ENCODE measurements at regions not wholly inside any gene's neighbourhood (a gene's known extent, or its start where the extent isn't known, plus 50 kb on each side); places are given as distances from the start of the nearest gene placed in this dataset.

- in situ Hi-C loops (cut with MboI): no loop called here
- intact Hi-C loops (cut with micrococcal nuclease): no loop called here
- ChIA-PET CTCF (ENCODE audit: low intra/inter-chr PET ratio) (no interaction called here), POLR2A (no interaction called here)
- DNase-seq (ENCODE audit: extremely low read depth in 1 of 4, low spot score in 3 of 4) (no peak), FAIRE-seq (no peak), ATAC-seq (no peak)
- no peak overlapping the region for H3K27ac ChIP-seq (ENCODE audit: extremely low read depth, low read depth, low read length)
- no peaks in the 10 kb centered on the region for H3K27me3 ChIP-seq (ENCODE audit: control insufficient read depth in 2 of 2, insufficient read depth in 2 of 2, low read length in 2 of 2)
- H3K9me1 ChIP-seq (ENCODE audit: control insufficient read depth, insufficient read depth, low read length): no peaks in the 10 kb centered on the region
- H3K4me1 ChIP-seq (replicated peaks in 1 of 2; ENCODE audit: control insufficient read depth in 2 of 2, insufficient read depth in 2 of 2, low read length in 2 of 2): no peaks in the 10 kb centered on the region
- TF ChIP-seq MLLT1 (IDR thresholded peaks at IDR 0.05): no peak
- peak; percentile 60 for TF ChIP-seq MAFG (tag; conservative IDR thresholded peaks at IDR 0.05)
- peak; percentile 79 for TF ChIP-seq C11orf30 (IDR thresholded peaks at IDR 0.05; ENCODE audit: low read depth)
- TF ChIP-seq ZNF316 (IDR thresholded peaks at IDR 0.05): peak; percentile 94
- no peak overlapping the region for H3K4me3 ChIP-seq
- no peaks in the 10 kb centered on the region for H3K9me3 ChIP-seq (replicated peaks; ENCODE audit: control insufficient read depth, insufficient read depth, low read depth, low read length)
- H4K20me1 ChIP-seq (replicated peaks; ENCODE audit: control insufficient read depth, insufficient read depth, low read length): no peaks in the 10 kb centered on the region
- H2AFZ ChIP-seq (ENCODE audit: low read depth, low read length): no peak overlapping the region
- WGBS (ENCODE audit: insufficient coverage, low coverage, missing lambda C conversion rate): 30% methylated on average over 1 of the region's 1 CpG
- H3K79me2 ChIP-seq (ENCODE audit: control insufficient read depth, insufficient read depth, low read length): no peaks in the 10 kb centered on the region
- BruUV-seq (replicated peaks): no TSS peak
- H3K36me3 ChIP-seq (ENCODE audit: control insufficient read depth, insufficient read depth, low read length): no peaks in the 10 kb centered on the region
- H3K9ac ChIP-seq (ENCODE audit: insufficient read depth in 1 of 2, low read depth in 2 of 2, low read length in 2 of 2): no peak overlapping the region
- no peak overlapping the region for H3K4me2 ChIP-seq (ENCODE audit: insufficient read depth, low read length)
These were observed 899.5 kb upstream of the ADGRB3 start for GRCh38 chr6:67735623-67736022.

- no peaks in the 10 kb centered on the region for H3K36me3 ChIP-seq (ENCODE audit: control insufficient read depth, insufficient read depth, low read length)
- ChIA-PET CTCF (ENCODE audit: low intra/inter-chr PET ratio) (no interaction called here), POLR2A (no interaction called here)
- no peak overlapping the region for H3K4me3 ChIP-seq
- H3K9ac ChIP-seq (ENCODE audit: insufficient read depth in 1 of 2, low read depth in 2 of 2, low read length in 2 of 2): no peak overlapping the region
- H2AFZ ChIP-seq (ENCODE audit: low read depth, low read length): no peak overlapping the region
- no peak for FAIRE-seq
- no peak for DNase-seq (ENCODE audit: extremely low read depth in 1 of 4, low spot score in 3 of 4)
- H3K4me2 ChIP-seq (ENCODE audit: insufficient read depth, low read length): no peak overlapping the region
- H3K79me2 ChIP-seq (ENCODE audit: control insufficient read depth, insufficient read depth, low read length): no peaks in the 10 kb centered on the region
- no peaks in the 10 kb centered on the region for H3K9me1 ChIP-seq (ENCODE audit: control insufficient read depth, insufficient read depth, low read length)
- H3K27me3 ChIP-seq (ENCODE audit: control insufficient read depth in 2 of 2, insufficient read depth in 2 of 2, low read length in 2 of 2): no peaks in the 10 kb centered on the region
- H3K27ac ChIP-seq (ENCODE audit: extremely low read depth, low read depth, low read length): no peak overlapping the region
- 45% methylated on average over 10 of the region's 14 CpGs for WGBS (ENCODE audit: insufficient coverage, low coverage, missing lambda C conversion rate)
- in situ Hi-C loops (cut with MboI) (no loop called here), intact Hi-C loops (cut with micrococcal nuclease) (no loop called here)
- no peaks in the 10 kb centered on the region for H3K4me1 ChIP-seq (replicated peaks in 1 of 2; ENCODE audit: control insufficient read depth in 2 of 2, insufficient read depth in 2 of 2, low read length in 2 of 2)
- no peak for ATAC-seq
- H3K9me3 ChIP-seq (replicated peaks; ENCODE audit: control insufficient read depth, insufficient read depth, low read depth, low read length): no peaks in the 10 kb centered on the region
- BruUV-seq (replicated peaks): no TSS peak
- no peaks in the 10 kb centered on the region for H4K20me1 ChIP-seq (replicated peaks; ENCODE audit: control insufficient read depth, insufficient read depth, low read length)
- TF ChIP-seq ZNF124 (CRISPR knock-in tag; IDR thresholded peaks at IDR 0.05) (no peak), SMARCB1 (IDR thresholded peaks at IDR 0.05; ENCODE audit: insufficient read length, low read depth) (no peak), SP2 (IDR thresholded peaks at IDR 0.05; ENCODE audit: extremely low read depth, low read depth, low read length, poor library complexity, severe bottlenecking) (no peak), MYBL2 (IDR thresholded peaks at IDR 0.05; ENCODE audit: low read depth) (no peak), MYBL2 (CRISPR knock-in tag; IDR thresholded peaks at IDR 0.05; ENCODE audit: borderline replicate concordance) (no peak), ZNF551 (CRISPR knock-in tag; IDR thresholded peaks at IDR 0.05) (no peak), CHD4 (IDR thresholded peaks at IDR 0.05; ENCODE audit: insufficient read depth, insufficient replicate concordance, low read depth, low read length, poor library complexity, severe bottlenecking) (no peak), SAFB (IDR thresholded peaks at IDR 0.05; ENCODE audit: borderline replicate concordance, low read depth, low read length) (no peak), ZNF740 (CRISPR knock-in tag; IDR thresholded peaks at IDR 0.05) (no peak), ZNF740 (tag; IDR thresholded peaks at IDR 0.05) (no peak), PHB (CRISPR knock-in tag; IDR thresholded peaks at IDR 0.05) (no peak), XRCC3 (IDR thresholded peaks at IDR 0.05) (no peak), PHF8 (IDR thresholded peaks at IDR 0.05; ENCODE audit: borderline replicate concordance, low read length) (no peak), CC2D1A (IDR thresholded peaks at IDR 0.05) (no peak)
These were observed 912.2 kb upstream of the ADGRB3 start for GRCh38 chr6:67722861-67723261.

Measured in K562 (cell line).